ENCODE measurements at regions not wholly inside any gene's neighbourhood (a gene's known extent, or its start where the extent isn't known, plus 50 kb on each side); places are given as distances from the start of the nearest gene placed in this dataset.

DNA sequence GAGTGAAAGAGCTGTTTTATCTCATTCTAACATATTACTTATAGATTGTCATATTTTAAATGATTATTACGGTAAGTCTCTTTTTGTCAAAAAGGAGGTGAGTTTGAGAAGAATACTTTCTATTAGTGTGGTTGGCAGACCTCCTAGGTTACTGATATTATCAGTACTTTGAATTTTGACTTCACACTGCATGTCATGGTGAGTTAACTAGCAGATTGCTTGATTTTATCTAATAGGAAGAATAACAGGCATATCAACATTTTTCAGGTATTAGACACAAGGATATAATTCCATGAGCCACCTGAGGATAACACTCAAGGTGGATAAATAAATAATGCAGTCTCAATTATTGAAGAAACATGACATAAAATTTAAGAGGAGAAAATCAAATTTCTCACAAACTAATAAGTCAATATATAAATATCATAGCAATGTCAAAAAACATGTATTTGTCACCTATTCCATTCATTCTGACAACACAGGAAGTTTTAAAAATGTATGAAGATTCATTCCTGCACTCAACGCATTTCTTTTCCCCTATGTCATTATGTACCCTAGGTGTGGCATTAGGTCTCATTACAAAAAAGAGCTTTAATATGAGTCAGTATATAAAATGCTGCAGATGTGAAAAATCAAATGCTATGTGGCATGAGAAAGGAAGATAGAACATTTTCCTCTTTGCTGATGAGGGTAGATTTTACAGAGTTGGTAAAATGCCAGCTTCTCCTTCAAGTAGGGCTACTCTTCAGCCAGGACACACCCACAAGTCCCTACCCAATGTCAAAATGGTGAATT lies 1621.6 kb downstream of the REEP3 start:
- H3K4me1 ChIP-seq (ENCODE audit: control insufficient read depth in 1 of 2, insufficient read depth in 1 of 2, low read depth in 1 of 2, low read length in 1 of 2), result no peaks in the 10 kb centered on the region
- H3K27ac ChIP-seq, result no peak overlapping the region
- no peaks in the 10 kb centered on the region for H3K36me3 ChIP-seq
- H3K9me3 ChIP-seq, result no peaks in the 10 kb centered on the region
- TF ChIP-seq, protein P1, sequence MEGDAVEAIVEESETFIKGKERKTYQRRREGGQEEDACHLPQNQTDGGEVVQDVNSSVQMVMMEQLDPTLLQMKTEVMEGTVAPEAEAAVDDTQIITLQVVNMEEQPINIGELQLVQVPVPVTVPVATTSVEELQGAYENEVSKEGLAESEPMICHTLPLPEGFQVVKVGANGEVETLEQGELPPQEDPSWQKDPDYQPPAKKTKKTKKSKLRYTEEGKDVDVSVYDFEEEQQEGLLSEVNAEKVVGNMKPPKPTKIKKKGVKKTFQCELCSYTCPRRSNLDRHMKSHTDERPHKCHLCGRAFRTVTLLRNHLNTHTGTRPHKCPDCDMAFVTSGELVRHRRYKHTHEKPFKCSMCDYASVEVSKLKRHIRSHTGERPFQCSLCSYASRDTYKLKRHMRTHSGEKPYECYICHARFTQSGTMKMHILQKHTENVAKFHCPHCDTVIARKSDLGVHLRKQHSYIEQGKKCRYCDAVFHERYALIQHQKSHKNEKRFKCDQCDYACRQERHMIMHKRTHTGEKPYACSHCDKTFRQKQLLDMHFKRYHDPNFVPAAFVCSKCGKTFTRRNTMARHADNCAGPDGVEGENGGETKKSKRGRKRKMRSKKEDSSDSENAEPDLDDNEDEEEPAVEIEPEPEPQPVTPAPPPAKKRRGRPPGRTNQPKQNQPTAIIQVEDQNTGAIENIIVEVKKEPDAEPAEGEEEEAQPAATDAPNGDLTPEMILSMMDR (IDR thresholded peaks at IDR 0.05), result no peak
- H3K27me3 ChIP-seq, result no peaks in the 10 kb centered on the region
- H3K4me3 ChIP-seq (ENCODE audit: low read depth in 1 of 2, low read length in 1 of 2), result no peak overlapping the region

DNA sequence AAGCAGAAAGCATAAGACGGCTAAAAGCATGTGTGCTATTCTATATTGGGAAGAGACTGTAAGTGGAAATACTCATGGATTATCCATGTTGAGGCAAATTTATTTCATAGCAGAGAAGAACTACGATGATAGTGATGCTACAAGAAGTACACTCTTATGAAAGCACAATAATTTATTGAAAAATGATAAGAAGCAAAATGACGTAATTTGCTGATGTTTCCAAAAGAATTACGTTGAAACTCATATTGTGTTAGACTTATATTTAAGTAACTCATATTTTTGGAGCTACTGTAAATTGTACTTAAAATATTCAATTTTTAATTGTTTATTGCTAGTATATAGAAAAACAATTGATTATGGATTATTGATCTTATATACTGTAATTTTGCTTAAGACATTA lies 1622.5 kb downstream of the REEP3 start:
- Histone ChIP-seq H3K9me3 (no peaks in the 10 kb centered on the region), H3K36me3 (no peaks in the 10 kb centered on the region), H3K4me3 (ENCODE audit: low read depth in 1 of 2, low read length in 1 of 2) (no peak overlapping the region), H3K27ac (no peak overlapping the region), H3K4me1 (ENCODE audit: control insufficient read depth in 1 of 2, insufficient read depth in 1 of 2, low read depth in 1 of 2, low read length in 1 of 2) (no peaks in the 10 kb centered on the region), H3K27me3 (no peaks in the 10 kb centered on the region)
- TF ChIP-seq, protein P1 (IDR thresholded peaks at IDR 0.05), result no peak

DNA sequence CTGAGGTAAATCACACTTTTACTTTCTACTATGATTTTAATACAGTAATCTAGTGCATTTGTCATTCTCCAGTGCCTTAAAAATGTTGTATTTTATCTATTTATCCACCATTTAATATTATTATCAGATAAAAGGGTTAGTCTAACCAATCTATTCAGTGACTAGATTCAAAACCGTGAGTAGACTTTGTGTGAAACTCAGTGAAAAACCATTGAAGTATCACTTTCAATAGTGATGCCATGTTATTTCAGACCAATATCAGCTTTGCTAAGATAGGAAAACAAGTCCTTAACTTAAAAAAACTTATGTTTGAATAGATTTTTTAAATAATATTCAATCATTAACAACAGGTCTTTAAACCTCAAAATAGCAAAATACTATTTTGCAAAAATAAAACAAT lies 1628.7 kb downstream of the REEP3 start:
- no peaks in the 10 kb centered on the region for H3K4me1 ChIP-seq (ENCODE audit: control insufficient read depth in 1 of 2, insufficient read depth in 1 of 2, low read depth in 1 of 2, low read length in 1 of 2)
- H3K27me3 ChIP-seq, result no peaks in the 10 kb centered on the region
- no peaks in the 10 kb centered on the region for H3K36me3 ChIP-seq
- H3K4me3 ChIP-seq (ENCODE audit: low read depth in 1 of 2, low read length in 1 of 2), result no peak overlapping the region
- H3K9me3 ChIP-seq, result no peaks in the 10 kb centered on the region
- TF ChIP-seq, protein P1 (IDR thresholded peaks at IDR 0.05), result no peak
- no peak overlapping the region for H3K27ac ChIP-seq

DNA sequence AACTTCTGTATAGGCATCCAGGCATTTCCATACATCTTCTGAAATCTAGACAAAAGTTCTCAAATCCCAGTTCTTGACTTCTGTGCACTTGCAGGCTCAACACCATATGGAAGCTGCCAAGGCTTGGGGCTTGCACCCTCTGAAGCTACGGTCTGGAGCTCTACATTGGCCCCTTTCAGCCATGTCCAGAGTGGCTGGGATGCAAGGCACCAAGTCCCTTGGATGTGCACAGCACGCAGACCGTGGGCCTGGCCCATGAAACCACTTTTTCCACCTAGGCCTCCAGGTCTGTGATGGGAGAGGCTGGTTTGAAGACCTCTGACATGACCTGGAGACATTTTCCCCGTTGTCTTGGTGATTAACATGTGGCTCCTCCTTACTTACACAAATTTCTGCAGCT lies 1645.1 kb downstream of the REEP3 start:
- Histone ChIP-seq H3K27ac (no peak overlapping the region), H3K36me3 (no peaks in the 10 kb centered on the region), H3K4me1 (ENCODE audit: control insufficient read depth in 1 of 2, insufficient read depth in 1 of 2, low read depth in 1 of 2, low read length in 1 of 2) (no peaks in the 10 kb centered on the region), H3K9me3 (no peaks in the 10 kb centered on the region), H3K27me3 (no peaks in the 10 kb centered on the region), H3K4me3 (ENCODE audit: low read depth in 1 of 2, low read length in 1 of 2) (no peak overlapping the region)
- TF ChIP-seq, protein P1 (IDR thresholded peaks at IDR 0.05), result no peak

DNA sequence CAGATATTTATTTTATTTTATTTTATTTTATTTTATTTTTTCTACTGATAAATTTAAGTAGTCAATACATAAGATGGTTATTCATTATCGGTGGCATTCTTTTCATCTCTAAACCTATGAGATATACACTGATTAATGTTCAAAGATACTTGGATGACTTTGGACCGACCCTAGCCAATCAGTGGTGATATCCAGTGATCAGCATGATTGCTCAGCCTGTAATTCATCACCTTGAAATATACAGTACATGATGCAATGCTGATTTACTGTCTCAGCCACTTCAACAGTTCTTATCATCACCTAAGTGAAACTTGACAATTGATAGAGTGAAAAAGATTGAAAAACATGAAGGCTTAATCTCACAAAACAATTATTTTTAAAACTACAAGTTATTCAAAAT lies 1651.0 kb downstream of the REEP3 start:
- TF ChIP-seq, protein P1 (IDR thresholded peaks at IDR 0.05), result no peak
- Histone ChIP-seq H3K9me3 (no peaks in the 10 kb centered on the region), H3K4me1 (ENCODE audit: control insufficient read depth in 1 of 2, insufficient read depth in 1 of 2, low read depth in 1 of 2, low read length in 1 of 2) (no peaks in the 10 kb centered on the region), H3K27me3 (no peaks in the 10 kb centered on the region), H3K36me3 (no peaks in the 10 kb centered on the region), H3K27ac (no peak overlapping the region), H3K4me3 (ENCODE audit: low read depth in 1 of 2, low read length in 1 of 2) (no peak overlapping the region)
